ENCODE measurements at regions not wholly inside any gene's neighbourhood (a gene's known extent, or its start where the extent isn't known, plus 50 kb on each side); places are given as distances from the start of the nearest gene placed in this dataset.

DNA sequence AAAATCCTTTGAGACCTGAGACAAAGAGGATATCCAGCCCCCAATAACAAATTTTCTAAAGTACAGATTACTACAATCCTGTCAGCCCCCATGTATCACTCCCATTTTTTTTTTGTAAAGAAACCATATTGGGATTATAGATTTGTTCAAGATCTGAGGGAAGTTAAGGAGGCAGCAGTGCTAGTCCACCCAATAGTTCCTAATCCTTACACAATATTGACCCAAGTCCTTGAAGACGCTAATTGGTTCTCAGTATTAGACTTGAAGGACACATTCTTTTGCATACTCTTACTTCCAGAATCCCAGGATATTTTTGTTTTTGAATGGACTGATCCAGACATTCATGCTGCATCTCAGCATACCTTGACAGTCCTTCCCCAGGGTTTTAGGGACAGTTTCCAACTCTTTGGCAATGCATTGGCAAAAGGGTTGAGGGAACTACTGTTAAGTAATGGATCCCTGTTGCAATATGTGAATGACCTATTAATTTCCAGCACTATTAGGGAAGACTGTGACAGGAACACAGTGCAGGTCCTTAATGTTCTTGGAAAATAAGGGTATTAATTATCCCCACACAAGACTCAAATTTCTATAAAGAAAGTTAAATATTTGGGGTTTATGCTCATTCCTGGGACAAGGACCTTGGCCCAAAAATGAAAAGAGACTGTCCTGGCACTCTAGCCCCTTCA is 1519.5 kb upstream of the SEL1L start:
- H3K27me3 ChIP-seq (ENCODE audit: insufficient read depth, poor library complexity, severe bottlenecking), result no peaks in the 10 kb centered on the region
- TF ChIP-seq GABPA (IDR thresholded peaks at IDR 0.05; ENCODE audit: low read depth), result no peak
- TF ChIP-seq, protein P1, sequence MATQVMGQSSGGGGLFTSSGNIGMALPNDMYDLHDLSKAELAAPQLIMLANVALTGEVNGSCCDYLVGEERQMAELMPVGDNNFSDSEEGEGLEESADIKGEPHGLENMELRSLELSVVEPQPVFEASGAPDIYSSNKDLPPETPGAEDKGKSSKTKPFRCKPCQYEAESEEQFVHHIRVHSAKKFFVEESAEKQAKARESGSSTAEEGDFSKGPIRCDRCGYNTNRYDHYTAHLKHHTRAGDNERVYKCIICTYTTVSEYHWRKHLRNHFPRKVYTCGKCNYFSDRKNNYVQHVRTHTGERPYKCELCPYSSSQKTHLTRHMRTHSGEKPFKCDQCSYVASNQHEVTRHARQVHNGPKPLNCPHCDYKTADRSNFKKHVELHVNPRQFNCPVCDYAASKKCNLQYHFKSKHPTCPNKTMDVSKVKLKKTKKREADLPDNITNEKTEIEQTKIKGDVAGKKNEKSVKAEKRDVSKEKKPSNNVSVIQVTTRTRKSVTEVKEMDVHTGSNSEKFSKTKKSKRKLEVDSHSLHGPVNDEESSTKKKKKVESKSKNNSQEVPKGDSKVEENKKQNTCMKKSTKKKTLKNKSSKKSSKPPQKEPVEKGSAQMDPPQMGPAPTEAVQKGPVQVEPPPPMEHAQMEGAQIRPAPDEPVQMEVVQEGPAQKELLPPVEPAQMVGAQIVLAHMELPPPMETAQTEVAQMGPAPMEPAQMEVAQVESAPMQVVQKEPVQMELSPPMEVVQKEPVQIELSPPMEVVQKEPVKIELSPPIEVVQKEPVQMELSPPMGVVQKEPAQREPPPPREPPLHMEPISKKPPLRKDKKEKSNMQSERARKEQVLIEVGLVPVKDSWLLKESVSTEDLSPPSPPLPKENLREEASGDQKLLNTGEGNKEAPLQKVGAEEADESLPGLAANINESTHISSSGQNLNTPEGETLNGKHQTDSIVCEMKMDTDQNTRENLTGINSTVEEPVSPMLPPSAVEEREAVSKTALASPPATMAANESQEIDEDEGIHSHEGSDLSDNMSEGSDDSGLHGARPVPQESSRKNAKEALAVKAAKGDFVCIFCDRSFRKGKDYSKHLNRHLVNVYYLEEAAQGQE (IDR thresholded peaks at IDR 0.05; ENCODE audit: insufficient replicate concordance, low read depth), result no peak
- TF ChIP-seq SPI1 (IDR thresholded peaks at IDR 0.05; ENCODE audit: borderline replicate concordance, low read depth), result no peak
- TF ChIP-seq POLR2AphosphoS5 (IDR thresholded peaks at IDR 0.05; ENCODE audit: low read depth), result no peak
- TF ChIP-seq, protein P2, sequence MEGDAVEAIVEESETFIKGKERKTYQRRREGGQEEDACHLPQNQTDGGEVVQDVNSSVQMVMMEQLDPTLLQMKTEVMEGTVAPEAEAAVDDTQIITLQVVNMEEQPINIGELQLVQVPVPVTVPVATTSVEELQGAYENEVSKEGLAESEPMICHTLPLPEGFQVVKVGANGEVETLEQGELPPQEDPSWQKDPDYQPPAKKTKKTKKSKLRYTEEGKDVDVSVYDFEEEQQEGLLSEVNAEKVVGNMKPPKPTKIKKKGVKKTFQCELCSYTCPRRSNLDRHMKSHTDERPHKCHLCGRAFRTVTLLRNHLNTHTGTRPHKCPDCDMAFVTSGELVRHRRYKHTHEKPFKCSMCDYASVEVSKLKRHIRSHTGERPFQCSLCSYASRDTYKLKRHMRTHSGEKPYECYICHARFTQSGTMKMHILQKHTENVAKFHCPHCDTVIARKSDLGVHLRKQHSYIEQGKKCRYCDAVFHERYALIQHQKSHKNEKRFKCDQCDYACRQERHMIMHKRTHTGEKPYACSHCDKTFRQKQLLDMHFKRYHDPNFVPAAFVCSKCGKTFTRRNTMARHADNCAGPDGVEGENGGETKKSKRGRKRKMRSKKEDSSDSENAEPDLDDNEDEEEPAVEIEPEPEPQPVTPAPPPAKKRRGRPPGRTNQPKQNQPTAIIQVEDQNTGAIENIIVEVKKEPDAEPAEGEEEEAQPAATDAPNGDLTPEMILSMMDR (IDR thresholded peaks at IDR 0.05; ENCODE audit: insufficient read depth, low read length), result no peak
- no peak overlapping the region for H3K27ac ChIP-seq (replicated peaks)
- DNase-seq (ENCODE audit: low read depth in 1 of 2, low spot score in 1 of 2), result no peak
- no peak overlapping the region for H3K4me3 ChIP-seq (replicated peaks; ENCODE audit: insufficient read depth, low read length)

DNA sequence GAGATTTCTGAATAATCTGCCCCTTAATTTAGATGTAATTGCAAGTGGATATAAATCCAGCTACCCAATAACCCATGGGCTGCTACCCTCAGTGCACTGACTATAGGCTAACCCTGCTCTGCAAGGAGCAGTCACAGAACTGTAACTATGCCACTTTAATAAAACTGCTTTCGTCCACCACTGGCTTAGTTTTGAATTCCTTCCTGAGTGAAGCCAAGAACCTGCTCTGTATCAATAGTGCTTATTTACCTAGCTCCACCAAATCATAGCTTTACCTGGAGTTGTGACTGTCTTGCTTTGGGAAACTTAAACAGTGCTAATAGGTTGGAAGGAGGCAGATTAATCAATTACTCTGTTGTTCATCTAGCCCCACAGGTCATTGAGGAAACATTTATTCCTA is 1524.4 kb upstream of the SEL1L start:
- TF ChIP-seq, protein P2 (IDR thresholded peaks at IDR 0.05; ENCODE audit: insufficient read depth, low read length), result no peak
- TF ChIP-seq, protein P1 (IDR thresholded peaks at IDR 0.05; ENCODE audit: insufficient replicate concordance, low read depth), result no peak
- TF ChIP-seq SPI1 (IDR thresholded peaks at IDR 0.05; ENCODE audit: borderline replicate concordance, low read depth) (no peak), GABPA (IDR thresholded peaks at IDR 0.05; ENCODE audit: low read depth) (no peak), POLR2AphosphoS5 (IDR thresholded peaks at IDR 0.05; ENCODE audit: low read depth) (no peak)
- H3K27ac ChIP-seq (replicated peaks), result no peak overlapping the region
- no peaks in the 10 kb centered on the region for H3K27me3 ChIP-seq (ENCODE audit: insufficient read depth, poor library complexity, severe bottlenecking)
- DNase-seq (ENCODE audit: low read depth in 1 of 2, low spot score in 1 of 2), result no peak
- H3K4me3 ChIP-seq (replicated peaks; ENCODE audit: insufficient read depth, low read length), result no peak overlapping the region

DNA sequence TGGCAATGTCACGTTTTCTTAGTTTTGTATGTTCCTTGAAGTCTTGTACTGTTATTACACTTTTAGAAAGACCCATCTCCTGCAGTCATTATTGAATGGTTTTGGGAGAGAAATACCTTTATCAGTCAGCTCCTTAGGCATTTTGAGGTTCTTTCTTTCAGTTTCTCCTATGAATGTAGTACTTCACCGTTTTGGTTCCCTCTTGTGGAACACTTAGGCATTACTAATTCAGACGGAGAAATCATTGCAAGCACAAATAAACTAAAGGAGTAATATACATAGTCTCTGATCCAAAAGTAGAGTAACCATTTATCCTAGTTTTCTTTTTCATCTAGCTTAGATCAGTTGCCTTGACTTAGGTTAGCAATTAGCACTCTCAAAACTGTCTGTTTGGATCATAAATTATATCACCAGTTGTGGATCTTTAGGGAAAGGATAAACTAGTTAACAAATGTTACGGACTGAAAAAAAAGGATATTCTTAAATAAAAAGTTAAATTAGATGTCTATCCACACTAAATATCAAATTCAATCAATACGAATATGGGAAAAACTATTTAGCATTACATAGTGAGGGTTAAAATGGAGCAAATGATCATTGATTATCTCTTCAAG is 1538.3 kb upstream of the SEL1L start:
- H3K4me3 ChIP-seq (replicated peaks; ENCODE audit: insufficient read depth, low read length), result no peak overlapping the region
- no peaks in the 10 kb centered on the region for H3K27me3 ChIP-seq (ENCODE audit: insufficient read depth, poor library complexity, severe bottlenecking)
- TF ChIP-seq POLR2AphosphoS5 (IDR thresholded peaks at IDR 0.05; ENCODE audit: low read depth) (no peak), GABPA (IDR thresholded peaks at IDR 0.05; ENCODE audit: low read depth) (no peak), SPI1 (IDR thresholded peaks at IDR 0.05; ENCODE audit: borderline replicate concordance, low read depth) (no peak)
- TF ChIP-seq, protein P1 (IDR thresholded peaks at IDR 0.05; ENCODE audit: insufficient replicate concordance, low read depth), result no peak
- TF ChIP-seq, protein P2 (IDR thresholded peaks at IDR 0.05; ENCODE audit: insufficient read depth, low read length), result no peak
- peak overlapping the region; percentile 29 for H3K27ac ChIP-seq (replicated peaks)
- DNase-seq (ENCODE audit: low read depth in 1 of 2, low spot score in 1 of 2), result peak in 1 of 2 experiments; percentile 5
